K562 (cell line): ENCODE measurements at regions not wholly inside any gene's neighbourhood (a gene's known extent, or its start where the extent isn't known, plus 50 kb on each side); places are given as distances from the start of the nearest gene placed in this dataset.

Experiments used
- ATAC-seq: fragments of 200-7000 bp; cut with Tn5 transposase; 3 replicates; pipeline ENCODE4 v1.9.1; 2020; ENCODE audit warnings: moderate library complexity
- BruUV-seq: library from RNA; stranded (reverse); fragments of 400-500 nt; replicated peaks from 2 replicates; lab custom pipeline; 2021; lab: Mats Ljungman, UMichigan
- CTCF ChIA-PET: fragments of 300-600 bp; formaldehyde crosslinking; extraction: SDS; loops from one replicate; lab custom pipeline; 2021; ENCODE audit warnings: low intra/inter-chr PET ratio; lab: Yijun Ruan, JAX
- POLR2A ChIA-PET: fragments of 300-600, 350-650 bp; sonication (Branson Sonifier 250); formaldehyde crosslinking; extraction: SDS; loops from one replicate; lab custom pipeline; 2021; ENCODE audit warnings: antibody characterized with exemption, inconsistent platforms; lab: Yijun Ruan, JAX
- DNase-seq, 4 experiments: peaks; one replicate each; pipeline versions ENCODE4 v3.0.0 to v3.0.0-alpha.2; 2011 to 2018; ENCODE audit warnings: low spot score in 3 of 4, mixed read lengths in 3 of 4; ENCODE audit errors: extremely low read depth in 1 of 4
- FAIRE-seq: peaks from 2 replicates; lab custom pipeline; 2011; peaks lifted over from hg19 to GRCh38; lab: Jason Lieb, UNC
- H2AFZ ChIP-seq: 2 replicates; pipeline ENCODE4 v1.6.0; 2011; ENCODE audit warnings: low read depth, low read length, control low read depth, inconsistent platforms
- H3K27ac ChIP-seq: fragments of 200-600 bp; 3 replicates; pipeline ENCODE4 v1.8.0; 2011; ENCODE audit warnings: low read depth, mild to moderate bottlenecking, control low read depth, inconsistent platforms, low read length, moderate library complexity, mixed read lengths; ENCODE audit errors: extremely low read depth
- H3K27me3 ChIP-seq, 2 experiments: fragments of 300-600 bp in 1 of 2; 2 replicates in 1 of 2; 3 replicates in 1 of 2; pipeline versions ENCODE4 v1.6.0 to v1.8.0; 2011; ENCODE audit warnings: inconsistent platforms in 2 of 2, low read length in 2 of 2, mild to moderate bottlenecking in 1 of 2, mixed read lengths in 1 of 2, moderate library complexity in 1 of 2; ENCODE audit not compliant: control insufficient read depth in 2 of 2, insufficient read depth in 2 of 2
- H3K36me3 ChIP-seq: fragments of 300-600 bp; 3 replicates; pipeline ENCODE4 v1.8.0; 2011; ENCODE audit warnings: mild to moderate bottlenecking, low read length, inconsistent platforms; ENCODE audit not compliant: control insufficient read depth, insufficient read depth
- H3K4me1 ChIP-seq, 2 experiments: fragments of 200-600 bp in 1 of 2; replicated peaks in 1 of 2; 2 replicates in 1 of 2; 3 replicates in 1 of 2; pipeline versions ENCODE4 v1.5.1 to v1.8.0; 2011; ENCODE audit warnings: inconsistent platforms in 2 of 2, low read length in 2 of 2, mild to moderate bottlenecking in 1 of 2, mixed read lengths in 1 of 2, moderate library complexity in 1 of 2; ENCODE audit not compliant: control insufficient read depth in 2 of 2, insufficient read depth in 2 of 2
- H3K4me2 ChIP-seq: 2 replicates; pipeline ENCODE4 v1.6.1; 2011; ENCODE audit warnings: low read length, control low read depth, inconsistent platforms, mixed read lengths; ENCODE audit not compliant: insufficient read depth
- H3K4me3 ChIP-seq: fragments of 200-600 bp; sonication (generic), shearing (Covaris generic); 2 replicates; pipeline ENCODE4 v1.5.1; 2016; ENCODE audit warnings: control low read depth, inconsistent platforms
- H3K79me2 ChIP-seq: fragments of 200-600 bp; 3 replicates; pipeline ENCODE4 v1.8.0; 2011; ENCODE audit warnings: low read length, inconsistent platforms; ENCODE audit not compliant: control insufficient read depth, insufficient read depth
- H3K9ac ChIP-seq, 2 experiments: 2 replicates each; pipeline versions ENCODE4 v1.6.0 to v1.6.1; 2011; ENCODE audit warnings: low read depth in 2 of 2, low read length in 2 of 2, control low read depth in 1 of 2, inconsistent platforms in 1 of 2, mild to moderate bottlenecking in 1 of 2, mixed read lengths in 1 of 2; ENCODE audit not compliant: insufficient read depth in 1 of 2
- H3K9me1 ChIP-seq: one replicate; pipeline ENCODE4 v1.6.0; 2011; ENCODE audit warnings: inconsistent platforms, mild to moderate bottlenecking, low read length, moderate library complexity; ENCODE audit not compliant: control insufficient read depth, insufficient read depth
- H3K9me3 ChIP-seq: replicated peaks from 2 replicates; pipeline ENCODE4 v1.5.1; 2011; ENCODE audit warnings: low read depth, low read length, inconsistent platforms; ENCODE audit not compliant: control insufficient read depth, insufficient read depth
- H4K20me1 ChIP-seq: replicated peaks from 2 replicates; pipeline ENCODE4 v1.6.1; 2011; ENCODE audit warnings: low read length, inconsistent platforms, mixed read lengths; ENCODE audit not compliant: control insufficient read depth, insufficient read depth
- CBX1 ChIP-seq: sonication (generic); IDR thresholded peaks from 2 replicates; pipeline ENCODE4 v1.6.1; 2016; ENCODE audit warnings: antibody characterized with exemption, low read depth, mild to moderate bottlenecking
- EHMT2 ChIP-seq: fragments of 450-650 bp; IDR thresholded peaks from 2 replicates; pipeline ENCODE4 v1.6.1; 2018; ENCODE audit warnings: antibody characterized with exemption
- NFE2L1 ChIP-seq: fragments of 450-650 bp; IDR thresholded peaks from 2 replicates; pipeline ENCODE4 v1.6.1; 2016; ENCODE audit warnings: missing genetic modification characterization, low read depth, mild to moderate bottlenecking, missing compliant biosample characterization, moderate library complexity, borderline replicate concordance
- RBM39 ChIP-seq: fragments of 200-400 bp; formaldehyde crosslinking; optimal IDR thresholded peaks from 2 replicates; pipeline ENCODE3; 2018; ENCODE audit warnings: low read depth, low read length
- REST ChIP-seq, 2 experiments: fragments of 450-650 bp; formaldehyde crosslinking in 1 of 2; IDR thresholded peaks; 2 replicates each; pipeline versions ENCODE4 v1.4.0 to v1.6.1; 2014 to 2020; ENCODE audit warnings: mild to moderate bottlenecking in 2 of 2, borderline replicate concordance in 1 of 2, low read depth in 1 of 2
- WHSC1 ChIP-seq: IDR thresholded peaks from one replicate; pipeline ENCODE4 v1.6.1; 2012; ENCODE audit warnings: low read length, control low read depth, inconsistent platforms
- ZNF165 ChIP-seq: fragments of 250-450 bp; sonication (Bioruptor Pico); IDR thresholded peaks from 2 replicates; pipeline ENCODE4 v1.4.0; 2020; ENCODE audit warnings: borderline replicate concordance
- WGBS: fragments of 100-300 bp; shearing (Covaris generic); methylation state at CpG from one replicate; pipeline ENCODE4 v1.1.6; 2016; ENCODE audit warnings: low coverage, mixed read lengths; ENCODE audit not compliant: insufficient coverage; ENCODE audit errors: missing lambda C conversion rate; 5-methylcytosine and 5-hydroxymethylcytosine counted together
- in situ Hi-C: fragments of 300-500 bp; cut with MboI; formaldehyde crosslinking; loops from 4 replicates; pipeline ENCODE4 v1.15.0; 2018; ENCODE audit warnings: inconsistent platforms, mixed read lengths
- intact Hi-C: fragments of 100-400 bp; cut with micrococcal nuclease; formaldehyde crosslinking; loops from 2 replicates; pipeline ENCODE4 v1.14.2; 2022

- no peaks in the 10 kb centered on the region for H3K36me3 ChIP-seq
- no peaks in the 10 kb centered on the region for H3K79me2 ChIP-seq
- H3K27me3 ChIP-seq = no peaks in the 10 kb centered on the region
- BruUV-seq = no TSS peak
- H3K9me1 ChIP-seq = peaks cover 3% of the 10 kb centered on the region
- POLR2A ChIA-PET = interaction anchor here (0.7 kb wide), 1 partner anchor 921 kb away, joined by 4 read pairs; no protein-coding TSS in a partner anchor
- 4% methylated on average over 4 of the region's 6 CpGs for WGBS
- H3K4me2 ChIP-seq = no peak overlapping the region
- intact Hi-C loops = loop anchor here (5.0 kb wide), 1 partner anchor 197 kb away; no protein-coding TSS in a partner anchor
- ATAC-seq (no peak), DNase-seq (no peak), FAIRE-seq (no peak)
- H3K4me3 ChIP-seq = no peak overlapping the region
- no peaks in the 10 kb centered on the region for H3K9me3 ChIP-seq
- no peak overlapping the region for H3K9ac ChIP-seq
- H2AFZ ChIP-seq = no peak overlapping the region
- no peaks in the 10 kb centered on the region for H3K4me1 ChIP-seq
- CTCF ChIA-PET = interaction anchor here (2.0 kb wide), 1 partner anchor 497 kb away, joined by 10 read pairs; no protein-coding TSS in a partner anchor
- in situ Hi-C loops = no loop called here
- H4K20me1 ChIP-seq = no peaks in the 10 kb centered on the region
- TF ChIP-seq REST (IDR thresholded peaks at IDR 0.05; ENCODE audit: borderline replicate concordance) (peak; percentile 73), REST (CRISPR knock-in tag; IDR thresholded peaks at IDR 0.05; ENCODE audit: low read depth) (no peak), EHMT2 (peak; percentile 35; the same call in 1 of the 2 replicates), ZNF165 (CRISPR knock-in tag) (no peak), NFE2L1 (tag) (no peak), CBX1 (no peak), RBM39 (no peak), WHSC1 (no peak)
- no peak overlapping the region for H3K27ac ChIP-seq
Observed at GRCh38 chr14:51780741-51781140, 79.7 kb upstream of the GNG2 start.
